ENCODE measurements at regions not wholly inside any gene's neighbourhood (a gene's known extent, or its start where the extent isn't known, plus 50 kb on each side); places are given as distances from the start of the nearest gene placed in this dataset.

- no peak for DNase-seq (ENCODE audit: low spot score in 2 of 2)
- Histone ChIP-seq H3K9me3 (peaks cover 0 to 28% of the 10 kb centered on the region in 2 donors), H3K27ac (no peak overlapping the region), H3K4me3 (no peak overlapping the region), H3K27me3 (no peaks in the 10 kb centered on the region), H3K4me1 (no peaks in the 10 kb centered on the region), H3K36me3 (no peaks in the 10 kb centered on the region)
- intact Hi-C loops (cut with DNase I; ENCODE audit: low total_unique reads): no loop called here
- TF ChIP-seq POLR2AphosphoS5 (IDR thresholded peaks at IDR 0.05): no peak
- no peak for TF ChIP-seq CTCF (IDR thresholded peaks at IDR 0.05)
- TF ChIP-seq POLR2A (IDR thresholded peaks at IDR 0.05): no peak
Observed at GRCh38 chr21:25220169-25220568, 387.1 kb downstream of the MRPL39 start.

GRCh38 chr21:25215698-25216384, 391.4 kb downstream of the MRPL39 start:
- Histone ChIP-seq H3K27ac (no peak overlapping the region), H3K27me3 (no peaks in the 10 kb centered on the region), H3K36me3 (no peaks in the 10 kb centered on the region), H3K4me3 (no peak overlapping the region), H3K4me1 (no peaks in the 10 kb centered on the region), H3K9me3 (peaks cover 0 to 16% of the 10 kb centered on the region in 2 donors)
- no peak for TF ChIP-seq POLR2A (IDR thresholded peaks at IDR 0.05)
- TF ChIP-seq CTCF (IDR thresholded peaks at IDR 0.05): no peak
- TF ChIP-seq POLR2AphosphoS5 (IDR thresholded peaks at IDR 0.05): no peak
- DNase-seq (ENCODE audit: low spot score in 2 of 2): no peak
- intact Hi-C loops (cut with DNase I; ENCODE audit: low total_unique reads): no loop called here

- H3K4me3 ChIP-seq: no peak overlapping the region
- no peaks in the 10 kb centered on the region for H3K27me3 ChIP-seq
- H3K9me3 ChIP-seq: peaks cover 0 to 5% of the 10 kb centered on the region in 2 donors
- intact Hi-C loops (cut with DNase I; ENCODE audit: low total_unique reads): no loop called here
- no peaks in the 10 kb centered on the region for H3K4me1 ChIP-seq
- H3K36me3 ChIP-seq: no peaks in the 10 kb centered on the region
- TF ChIP-seq POLR2A (IDR thresholded peaks at IDR 0.05) (no peak), CTCF (IDR thresholded peaks at IDR 0.05) (no peak), POLR2AphosphoS5 (IDR thresholded peaks at IDR 0.05) (no peak)
- no peak for DNase-seq (ENCODE audit: low spot score in 2 of 2)
- H3K27ac ChIP-seq: no peak overlapping the region
Observed at GRCh38 chr21:25214676-25215075, 392.6 kb downstream of the MRPL39 start.

- Histone ChIP-seq H3K4me3 (no peak overlapping the region), H3K36me3 (no peaks in the 10 kb centered on the region), H3K4me1 (no peaks in the 10 kb centered on the region), H3K9me3 (no peaks in the 10 kb centered on the region), H3K27ac (no peak overlapping the region), H3K27me3 (no peaks in the 10 kb centered on the region)
- no peak for DNase-seq (ENCODE audit: low spot score in 2 of 2)
- intact Hi-C loops (cut with DNase I; ENCODE audit: low total_unique reads): no loop called here
- TF ChIP-seq POLR2AphosphoS5 (IDR thresholded peaks at IDR 0.05) (no peak), CTCF (IDR thresholded peaks at IDR 0.05) (no peak), POLR2A (IDR thresholded peaks at IDR 0.05) (no peak)
Observed at GRCh38 chr21:25199944-25200343, 407.3 kb downstream of the MRPL39 start.

GRCh38 chr21:25191141-25191540, 416.1 kb downstream of the MRPL39 start:
- Histone ChIP-seq H3K27me3 (no peaks in the 10 kb centered on the region), H3K4me3 (no peak overlapping the region), H3K36me3 (no peaks in the 10 kb centered on the region), H3K9me3 (peaks cover 0 to 4% of the 10 kb centered on the region in 2 donors), H3K27ac (no peak overlapping the region), H3K4me1 (no peaks in the 10 kb centered on the region)
- TF ChIP-seq POLR2AphosphoS5 (IDR thresholded peaks at IDR 0.05): no peak
- TF ChIP-seq POLR2A (IDR thresholded peaks at IDR 0.05): no peak
- TF ChIP-seq CTCF (IDR thresholded peaks at IDR 0.05): no peak
- intact Hi-C loops (cut with DNase I; ENCODE audit: low total_unique reads): no loop called here
- DNase-seq (ENCODE audit: low spot score in 2 of 2): no peak
